ENCODE measurements at regions not wholly inside any gene's neighbourhood (a gene's known extent, or its start where the extent isn't known, plus 50 kb on each side); places are given as distances from the start of the nearest gene placed in this dataset.

GRCh38 chr10:44478876-44479705 is 94.2 kb upstream of the CXCL12 start:
- no peak for DNase-seq
- intact Hi-C loops (cut with DNase I) = no loop called here
- Histone ChIP-seq H3K27me3 (no peaks in the 10 kb centered on the region), H3K9me3 (no peaks in the 10 kb centered on the region), H3K4me1 (no peaks in the 10 kb centered on the region), H3K4me3 (replicated peaks in 1 of 3) (no peak overlapping the region), H3K27ac (no peak overlapping the region), H3K36me3 (no peaks in the 10 kb centered on the region)
- WGBS, 2 donors = 43 to 50% methylated on average over 8 of the region's 8 CpGs
- TF ChIP-seq POLR2A (IDR thresholded peaks at IDR 0.05) = no peak
- TF ChIP-seq CTCF (IDR thresholded peaks at IDR 0.05) = no peak

- H3K36me3 ChIP-seq = no peaks in the 10 kb centered on the region
- H3K27ac ChIP-seq = no peak overlapping the region
- DNase-seq = no peak
- no peaks in the 10 kb centered on the region for H3K9me3 ChIP-seq
- H3K27me3 ChIP-seq = no peaks in the 10 kb centered on the region
- no peaks in the 10 kb centered on the region for H3K4me1 ChIP-seq
- TF ChIP-seq CTCF (IDR thresholded peaks at IDR 0.05) (no peak), POLR2A (IDR thresholded peaks at IDR 0.05) (no peak)
- H3K4me3 ChIP-seq (replicated peaks in 1 of 3) = no peak overlapping the region
- intact Hi-C loops (cut with DNase I) = no loop called here
- WGBS, 2 donors = 48 to 61% methylated on average over 3 of the region's 3 CpGs
These were observed 107.8 kb upstream of the CXCL12 start for GRCh38 chr10:44492678-44493077.

- H3K9me3 ChIP-seq = no peaks in the 10 kb centered on the region
- H3K27me3 ChIP-seq = no peaks in the 10 kb centered on the region
- no peak for DNase-seq
- H3K4me1 ChIP-seq = no peaks in the 10 kb centered on the region
- H3K36me3 ChIP-seq = no peaks in the 10 kb centered on the region
- TF ChIP-seq POLR2A (IDR thresholded peaks at IDR 0.05) (no peak), CTCF (IDR thresholded peaks at IDR 0.05) (no peak)
- intact Hi-C loops (cut with DNase I) = no loop called here
- 67 to 72% methylated on average over 5 of the region's 5 CpGs for WGBS, 2 donors
- no peak overlapping the region for H3K27ac ChIP-seq
- no peak overlapping the region for H3K4me3 ChIP-seq (replicated peaks in 1 of 3)
These were observed 113.3 kb upstream of the CXCL12 start for GRCh38 chr10:44498222-44498621.

- WGBS, 2 donors = 33 to 37% methylated on average over 1 of the region's 1 CpG
- intact Hi-C loops (cut with DNase I) = no loop called here
- TF ChIP-seq POLR2A (IDR thresholded peaks at IDR 0.05) (no peak), CTCF (IDR thresholded peaks at IDR 0.05) (no peak)
- H3K4me3 ChIP-seq (replicated peaks in 1 of 3) = no peak overlapping the region
- no peaks in the 10 kb centered on the region for H3K27me3 ChIP-seq
- DNase-seq = no peak
- no peaks in the 10 kb centered on the region for H3K9me3 ChIP-seq
- no peak overlapping the region for H3K27ac ChIP-seq
- H3K4me1 ChIP-seq = no peaks in the 10 kb centered on the region
- H3K36me3 ChIP-seq = no peaks in the 10 kb centered on the region
These were observed 115.6 kb upstream of the CXCL12 start for GRCh38 chr10:44500451-44500850.

GRCh38 chr10:44506386-44506785 is 121.5 kb upstream of the CXCL12 start:
- Histone ChIP-seq H3K4me3 (replicated peaks in 1 of 3) (no peak overlapping the region), H3K4me1 (no peaks in the 10 kb centered on the region), H3K27ac (no peak overlapping the region), H3K36me3 (no peaks in the 10 kb centered on the region), H3K27me3 (no peaks in the 10 kb centered on the region), H3K9me3 (no peaks in the 10 kb centered on the region)
- no peak for DNase-seq
- intact Hi-C loops (cut with DNase I) = no loop called here
- no peak for TF ChIP-seq POLR2A (IDR thresholded peaks at IDR 0.05)
- no peak for TF ChIP-seq CTCF (IDR thresholded peaks at IDR 0.05)
- WGBS, 2 donors = 77 to 79% methylated on average over 3 of the region's 3 CpGs

Measured in thyroid gland (tissue), 4 donors.